KBM-7 (cell line): ENCODE measurements at regions not wholly inside any gene's neighbourhood (a gene's known extent, or its start where the extent isn't known, plus 50 kb on each side); places are given as distances from the start of the nearest gene placed in this dataset.
"Not testable (repeated sequence)": the region's sequence is repeated elsewhere in the genome, so short reads cannot be mapped to it uniquely, and the experiment has no call there.

Source experiments
- DNase-seq: peaks from one replicate; pipeline ENCODE4 v3.0.0-alpha.2; 2015
- in situ Hi-C: fragments of 300-500 bp; cut with MboI; formaldehyde crosslinking; loops from 2 replicates; pipeline ENCODE4 v1.14.3; 2020; ENCODE audit warnings: low sequenced_read_pairs, low pct_unique_long_range_greater_than_20kb, mixed read lengths

- in situ Hi-C loops, result no loop called here
- peak; percentile 83 for DNase-seq
These were observed 418.2 kb upstream of the NAALADL2 start for GRCh38 chr3:174440741-174441587.

GRCh38 chr3:174441588-174442301, 417.4 kb upstream of the NAALADL2 start:
- DNase-seq, result no peak
- in situ Hi-C loops, result no loop called here

DNA sequence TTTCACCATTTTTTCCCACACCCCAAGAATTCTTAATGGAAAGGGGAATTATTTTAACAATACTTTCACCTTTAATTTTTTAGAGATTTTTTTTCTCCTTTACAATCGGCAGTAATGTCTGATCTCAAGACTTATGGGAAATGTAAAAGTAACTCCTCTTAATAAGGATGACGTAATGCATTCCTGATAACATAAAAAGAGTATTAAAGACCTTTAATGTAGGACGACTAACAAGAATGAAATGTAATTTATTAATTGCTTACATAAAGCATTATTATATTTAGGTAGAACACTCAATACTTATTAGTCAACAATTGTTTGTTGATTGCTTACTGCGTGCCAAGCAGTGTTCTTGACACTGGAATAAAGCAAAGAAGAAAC, 416.8 kb upstream of the NAALADL2 start:
- DNase-seq, result no peak
- in situ Hi-C loops, result no loop called here

GRCh38 chr3:174444391-174444790, 414.7 kb upstream of the NAALADL2 start:
- DNase-seq, result peak; percentile 29
- in situ Hi-C loops, result no loop called here

DNA sequence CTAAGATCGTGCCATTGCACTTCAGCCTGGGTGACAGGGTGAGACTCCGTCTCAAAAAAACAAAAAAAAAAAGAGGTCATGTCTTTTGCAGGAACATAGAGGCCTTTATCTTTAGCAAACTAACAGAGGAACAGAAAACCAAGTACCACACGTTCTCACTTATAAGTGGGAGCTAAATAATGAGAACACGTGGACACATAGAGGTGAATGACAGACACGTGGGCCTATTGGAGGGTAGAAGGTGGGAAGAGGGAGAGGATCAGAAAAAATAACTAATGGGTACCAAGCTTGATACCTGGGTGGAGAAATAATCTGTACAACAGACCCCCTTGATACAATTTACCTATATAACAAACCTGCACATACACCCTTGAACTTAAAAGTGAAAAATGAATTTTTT, 401.4 kb upstream of the NAALADL2 start:
- in situ Hi-C loops, result no loop called here
- no peak for DNase-seq

DNA sequence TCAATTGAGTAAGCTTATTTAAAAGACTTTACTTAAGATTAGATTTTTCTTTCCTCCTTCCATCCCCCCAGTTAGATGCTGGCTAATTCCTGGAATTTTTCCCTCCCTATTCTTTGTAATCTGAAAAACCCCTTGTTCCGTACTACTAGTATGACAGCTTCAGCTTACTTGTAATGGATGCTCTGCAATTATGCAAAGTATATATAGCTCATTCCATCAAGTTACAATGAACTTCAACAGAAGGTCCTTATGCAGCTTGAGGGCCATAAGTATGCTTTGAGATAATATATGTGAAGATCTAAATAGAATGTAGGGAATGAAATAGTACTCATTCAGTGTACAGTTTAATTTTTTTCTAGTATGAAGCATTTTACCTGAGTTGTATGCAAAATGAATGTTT, 398.3 kb upstream of the NAALADL2 start:
- DNase-seq, result no peak
- in situ Hi-C loops, result no loop called here

GRCh38 chr3:174462916-174463315, 396.2 kb upstream of the NAALADL2 start:
- no peak for DNase-seq
- in situ Hi-C loops, result no loop called here

GRCh38 chr3:174465177-174465576, 394.0 kb upstream of the NAALADL2 start:
- in situ Hi-C loops, result no loop called here

DNA sequence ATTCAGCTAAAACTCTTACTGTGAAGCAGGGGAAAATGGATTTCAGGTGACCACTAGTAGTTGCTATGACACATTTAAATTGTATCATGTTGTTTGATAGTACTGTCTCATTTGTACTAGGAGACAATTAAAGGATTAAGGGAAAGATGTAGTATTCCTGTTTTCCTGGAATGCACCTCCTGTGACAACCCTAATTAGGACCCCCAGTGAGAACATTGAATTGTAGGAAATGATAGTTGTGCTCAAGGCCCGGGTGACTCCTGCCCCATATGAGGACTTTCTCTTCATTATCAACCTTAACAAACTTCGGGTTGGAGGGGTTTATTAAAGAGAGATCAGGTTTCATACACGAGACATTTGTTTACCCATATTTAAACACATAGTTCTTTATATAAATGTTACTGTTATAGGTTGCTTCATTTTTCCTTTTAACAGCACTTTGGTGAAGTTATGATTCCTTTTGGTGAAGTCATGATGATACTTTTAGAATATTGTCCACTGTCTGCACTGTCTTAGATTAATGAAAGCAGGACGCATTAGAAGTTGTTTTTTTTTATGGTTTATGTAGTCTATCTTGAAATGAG, 392.6 kb upstream of the NAALADL2 start:
- in situ Hi-C loops, result no loop called here
- no peak for DNase-seq

More at GRCh38 chr3:174465177-174465576, 394.0 kb upstream of the NAALADL2 start:
- no peak for DNase-seq

DNA sequence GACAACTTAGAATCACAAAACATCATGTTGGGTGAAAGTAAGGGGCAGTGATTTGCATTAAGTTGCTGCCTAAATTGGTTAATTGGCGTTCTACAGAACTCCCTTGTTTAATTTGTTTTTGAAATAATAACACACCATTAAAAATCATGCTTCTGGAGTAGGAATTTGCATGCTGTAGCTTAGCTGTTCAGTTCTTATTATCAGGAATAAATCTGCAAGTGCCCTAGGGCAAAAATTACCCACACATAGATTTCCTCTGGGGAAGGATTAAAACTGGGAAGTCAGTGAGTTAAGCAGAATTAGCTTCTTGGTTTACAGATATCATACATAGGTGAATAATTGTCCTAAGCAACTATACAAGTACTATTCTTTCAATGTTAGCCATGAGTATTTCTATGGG, 381.6 kb upstream of the NAALADL2 start:
- DNase-seq, result no peak
- in situ Hi-C loops, result no loop called here

GRCh38 chr3:174480767-174481166, 378.4 kb upstream of the NAALADL2 start:
- DNase-seq, result no peak
- in situ Hi-C loops, result no loop called here

DNA sequence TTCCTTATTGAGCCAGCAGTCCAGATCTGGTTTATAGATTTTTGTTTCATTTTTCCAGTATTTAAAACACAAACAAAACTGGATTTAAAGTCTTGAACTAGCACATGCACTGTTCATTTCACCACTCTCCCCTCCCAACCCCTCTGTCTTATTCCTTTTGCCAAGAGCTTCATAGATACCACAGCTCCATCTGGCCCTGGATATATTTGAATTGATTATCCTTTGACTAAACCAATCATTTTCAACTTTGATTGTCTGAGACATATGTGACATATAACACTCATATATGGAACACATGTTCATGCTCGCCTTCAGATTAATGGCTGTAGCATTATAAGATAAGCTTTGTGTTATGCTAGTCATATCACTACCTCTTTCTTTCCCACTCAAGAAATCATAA, 376.6 kb upstream of the NAALADL2 start:
- no peak for DNase-seq
- in situ Hi-C loops, result no loop called here

DNA sequence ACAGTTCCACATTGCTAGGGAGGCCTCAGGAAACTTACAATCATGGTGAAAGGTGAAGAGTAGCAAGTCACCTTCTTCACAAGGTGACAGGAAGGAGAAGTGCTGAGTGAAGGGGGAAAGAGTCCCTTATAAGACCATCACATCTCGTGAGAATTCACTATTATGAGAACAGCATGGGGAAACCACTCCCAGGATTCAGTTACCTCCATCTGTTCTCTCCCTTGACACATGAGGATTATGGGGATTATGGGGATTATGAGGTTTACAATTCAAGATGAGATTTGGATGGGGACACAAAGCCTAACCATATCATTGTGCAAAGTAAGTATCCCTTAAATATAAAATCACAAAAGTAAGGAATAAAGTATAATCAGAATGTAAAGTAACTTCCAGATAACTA, 375.9 kb upstream of the NAALADL2 start:
- in situ Hi-C loops, result no loop called here
- no peak for DNase-seq

DNA sequence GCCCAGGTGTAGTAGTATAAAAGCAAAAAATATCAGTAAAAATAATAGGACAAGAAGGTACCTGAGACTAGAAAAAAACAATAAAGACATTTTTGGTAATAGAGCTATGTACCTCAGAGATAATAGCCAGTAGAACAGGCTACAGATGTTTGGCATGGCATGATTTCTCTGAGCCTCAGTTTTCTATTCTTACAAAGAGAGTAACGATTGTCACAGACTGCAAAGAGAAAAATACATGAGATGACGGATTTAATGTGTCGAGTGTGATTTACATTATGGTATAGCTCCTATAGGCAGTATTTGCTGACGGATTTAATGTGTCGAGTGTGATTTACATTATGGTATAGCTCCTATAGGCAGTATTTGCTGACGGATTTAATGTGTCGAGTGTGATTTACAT, 375.3 kb upstream of the NAALADL2 start:
- DNase-seq, in situ Hi-C loops: not testable (repeated sequence)

- in situ Hi-C loops, result no loop called here
These were observed 370.6 kb upstream of the NAALADL2 start for GRCh38 chr3:174488527-174488926.

DNA sequence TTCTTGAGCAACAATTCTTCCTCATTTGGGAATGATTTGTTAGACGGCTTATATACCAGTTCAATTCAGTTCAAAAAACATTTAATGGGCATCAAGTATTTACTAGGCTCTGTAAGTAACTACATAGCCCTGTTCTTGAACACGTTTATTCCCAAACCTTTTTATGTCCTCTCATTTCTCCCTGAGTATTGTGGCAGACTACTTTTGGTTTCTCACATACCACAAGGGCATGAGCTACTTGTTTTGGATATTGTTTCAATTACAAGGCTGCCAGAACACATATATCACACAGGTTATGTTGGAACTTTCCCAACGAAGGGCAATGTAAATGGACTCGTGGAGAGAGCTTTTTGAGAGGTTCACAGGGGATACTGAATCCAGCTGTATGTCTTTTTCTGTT, 363.8 kb upstream of the NAALADL2 start:
- in situ Hi-C loops, result no loop called here
- no peak for DNase-seq

More at GRCh38 chr3:174488527-174488926, 370.6 kb upstream of the NAALADL2 start:
- no peak for DNase-seq

GRCh38 chr3:174495928-174496327, 363.2 kb upstream of the NAALADL2 start:
- no peak for DNase-seq
- in situ Hi-C loops, result no loop called here

GRCh38 chr3:174498638-174499037, 360.5 kb upstream of the NAALADL2 start:
- in situ Hi-C loops, result no loop called here
- DNase-seq, result no peak

- in situ Hi-C loops, result no loop called here
- no peak for DNase-seq
These were observed 353.9 kb upstream of the NAALADL2 start for GRCh38 chr3:174505266-174505665.

DNA sequence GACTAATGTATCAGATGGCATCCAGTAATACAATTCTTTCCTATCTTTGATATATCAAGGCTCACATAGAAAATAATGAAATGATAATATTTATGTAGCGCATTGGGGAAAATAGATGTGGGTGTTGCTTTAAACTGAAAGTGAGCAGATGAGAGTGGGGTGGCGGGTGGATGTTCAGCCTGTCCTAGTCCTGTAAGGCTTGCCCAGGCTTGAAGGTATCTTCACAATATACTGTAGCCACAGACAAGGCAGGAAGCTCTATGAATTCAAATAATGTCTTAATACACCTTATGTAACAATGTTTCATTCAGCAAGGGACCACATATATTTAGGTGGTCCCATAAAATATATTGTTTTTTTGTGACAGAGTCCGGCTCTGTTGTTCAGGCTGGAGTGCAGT, 334.9 kb upstream of the NAALADL2 start:
- in situ Hi-C loops, result no loop called here

More for the DNA sequence above, 334.9 kb upstream of the NAALADL2 start:
- DNase-seq, result no peak
